Coronary artery (tissue), 2 donors: ENCODE measurements at regions not wholly inside any gene's neighbourhood (a gene's known extent, or its start where the extent isn't known, plus 50 kb on each side); places are given as distances from the start of the nearest gene placed in this dataset.

Experiments
- DNase-seq: peaks from one replicate; pipeline ENCODE4 v3.0.0-alpha.2; 2017; ENCODE audit warnings: low spot score
- H3K27ac ChIP-seq, 2 donors: fragments of 200-600 bp; sonication (generic); one replicate each; pipeline ENCODE4 v1.5.1; 2016 to 2019
- H3K4me3 ChIP-seq: fragments of 200-600 bp; sonication (generic); 2 replicates; pipeline ENCODE4 v1.5.1; 2016; ENCODE audit warnings: mild to moderate bottlenecking, moderate library complexity
- TF ChIP-seq, protein P1 (sequence below): fragments of 200-600 bp; sonication (generic); IDR thresholded peaks from one replicate; pipeline ENCODE4 v1.5.1; 2019; ENCODE audit warnings: antibody characterized with exemption

DNA sequence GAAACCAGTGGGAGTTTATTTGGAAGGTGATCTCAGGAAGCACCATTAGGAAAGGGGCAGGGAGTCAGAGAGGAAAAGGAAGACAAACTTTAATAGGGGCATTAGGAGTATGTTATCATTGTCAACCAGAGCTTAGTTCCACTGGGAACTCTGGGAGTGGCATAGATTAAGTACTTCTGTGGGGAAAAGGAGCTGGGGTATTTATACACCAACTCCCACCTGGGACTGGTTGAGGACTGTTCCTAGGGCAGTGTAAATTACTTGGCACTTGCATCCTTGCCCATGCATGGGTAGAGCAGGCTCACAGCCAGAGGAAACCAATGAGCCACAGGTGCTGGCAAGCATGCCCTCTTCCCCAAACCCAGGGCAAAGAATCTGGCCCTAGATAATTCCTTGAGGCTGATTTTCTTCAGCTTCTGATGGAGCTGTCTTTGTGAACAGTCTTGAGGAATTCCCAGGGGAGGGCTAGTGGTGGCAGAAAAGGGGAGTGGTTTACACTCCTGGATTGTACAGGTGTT, 541.2 kb downstream of the MIAT start:
- no peak overlapping the region for H3K27ac ChIP-seq
- DNase-seq = no peak
- TF ChIP-seq, protein P1, sequence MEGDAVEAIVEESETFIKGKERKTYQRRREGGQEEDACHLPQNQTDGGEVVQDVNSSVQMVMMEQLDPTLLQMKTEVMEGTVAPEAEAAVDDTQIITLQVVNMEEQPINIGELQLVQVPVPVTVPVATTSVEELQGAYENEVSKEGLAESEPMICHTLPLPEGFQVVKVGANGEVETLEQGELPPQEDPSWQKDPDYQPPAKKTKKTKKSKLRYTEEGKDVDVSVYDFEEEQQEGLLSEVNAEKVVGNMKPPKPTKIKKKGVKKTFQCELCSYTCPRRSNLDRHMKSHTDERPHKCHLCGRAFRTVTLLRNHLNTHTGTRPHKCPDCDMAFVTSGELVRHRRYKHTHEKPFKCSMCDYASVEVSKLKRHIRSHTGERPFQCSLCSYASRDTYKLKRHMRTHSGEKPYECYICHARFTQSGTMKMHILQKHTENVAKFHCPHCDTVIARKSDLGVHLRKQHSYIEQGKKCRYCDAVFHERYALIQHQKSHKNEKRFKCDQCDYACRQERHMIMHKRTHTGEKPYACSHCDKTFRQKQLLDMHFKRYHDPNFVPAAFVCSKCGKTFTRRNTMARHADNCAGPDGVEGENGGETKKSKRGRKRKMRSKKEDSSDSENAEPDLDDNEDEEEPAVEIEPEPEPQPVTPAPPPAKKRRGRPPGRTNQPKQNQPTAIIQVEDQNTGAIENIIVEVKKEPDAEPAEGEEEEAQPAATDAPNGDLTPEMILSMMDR = no peak
- H3K4me3 ChIP-seq = no peak overlapping the region

DNA sequence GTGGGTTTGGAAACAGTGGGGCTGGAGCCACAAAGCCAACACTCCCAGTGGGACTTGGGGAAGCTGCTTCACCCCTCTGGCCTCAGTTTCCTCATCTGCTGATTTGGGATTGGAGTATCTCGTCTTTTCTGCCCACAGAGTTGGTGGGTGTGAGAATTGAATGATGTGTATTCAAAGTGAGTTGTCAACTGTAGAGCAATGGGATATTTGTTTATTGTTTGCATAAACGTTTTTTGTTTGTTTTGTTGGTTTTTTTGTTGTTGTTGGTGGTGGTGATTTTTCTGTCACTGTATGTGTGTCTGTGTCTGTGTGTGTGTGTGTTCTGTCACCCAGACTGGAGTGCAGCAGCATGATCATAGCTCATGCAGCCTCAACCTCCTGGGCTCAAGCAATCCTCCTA, 542.0 kb downstream of the MIAT start:
- TF ChIP-seq, protein P1 = no peak
- H3K4me3 ChIP-seq = no peak overlapping the region
- no peak for DNase-seq

DNA sequence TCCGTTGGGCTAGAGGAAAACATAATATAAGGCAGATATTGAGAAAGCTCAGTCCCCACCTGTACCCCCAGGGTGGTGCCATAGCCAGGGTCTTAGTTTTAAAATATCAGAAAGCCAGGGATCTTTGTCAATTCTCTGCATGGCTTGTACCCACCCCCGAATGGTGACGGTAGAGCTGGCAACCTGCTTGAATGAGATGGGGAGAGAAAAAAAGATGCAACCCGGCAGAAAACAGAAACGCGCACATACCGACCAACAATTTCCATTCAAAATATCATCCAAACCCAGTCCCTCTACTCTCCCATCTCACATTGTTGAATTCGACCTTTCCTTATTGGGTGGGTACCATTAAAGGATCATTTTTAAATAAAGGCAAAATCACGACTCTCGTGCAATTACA, 543.9 kb downstream of the MIAT start:
- no peak for DNase-seq
- no peak overlapping the region for H3K27ac ChIP-seq
- H3K4me3 ChIP-seq = no peak overlapping the region
- TF ChIP-seq, protein P1 = no peak

More for the DNA sequence above, 542.0 kb downstream of the MIAT start:
- H3K27ac ChIP-seq = no peak overlapping the region

DNA sequence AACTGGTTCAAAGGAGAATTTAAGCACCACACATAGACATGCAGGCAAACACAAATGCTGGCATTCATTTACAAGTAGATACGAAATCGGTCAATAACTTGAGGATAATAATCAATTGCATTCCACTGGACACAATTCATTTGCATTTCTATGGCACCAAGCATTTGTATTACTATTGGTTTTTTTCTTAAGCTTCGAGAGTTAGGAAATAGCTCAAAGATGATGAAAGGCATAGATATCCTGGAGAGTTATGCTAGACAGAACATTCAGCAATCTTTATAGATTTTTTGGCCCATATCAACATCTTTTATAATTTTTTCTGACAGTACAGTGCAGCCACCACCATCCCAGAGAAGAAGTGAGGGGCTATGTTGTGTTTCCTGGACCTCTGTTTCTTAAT, 544.4 kb downstream of the MIAT start:
- no peak for DNase-seq
- Histone ChIP-seq H3K27ac (no peak overlapping the region), H3K4me3 (no peak overlapping the region)
- TF ChIP-seq, protein P1 = no peak

DNA sequence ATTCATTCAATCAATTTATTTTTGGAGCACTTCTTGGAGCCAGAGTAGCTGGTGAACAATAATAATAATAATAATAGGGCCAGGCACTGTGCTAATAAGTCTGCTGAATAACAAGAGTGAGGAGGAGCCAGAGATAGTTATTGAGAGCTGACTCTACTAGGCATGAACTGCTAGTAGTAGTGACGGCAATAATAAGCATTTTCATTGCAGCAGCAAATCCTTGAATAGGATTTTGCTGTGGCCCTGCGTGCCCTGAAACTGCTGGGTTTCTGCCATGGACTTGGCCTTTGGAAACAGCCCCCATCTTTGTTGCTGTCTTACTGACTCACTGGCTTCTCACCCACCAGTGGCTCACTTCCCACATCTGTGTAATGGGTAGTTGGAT, 545.9 kb downstream of the MIAT start:
- Histone ChIP-seq H3K27ac (peak overlapping the region in 1 of 2 donors; percentile 84), H3K4me3 (peak overlapping the region; percentile 59)
- TF ChIP-seq, protein P1 = no peak
- no peak for DNase-seq

DNA sequence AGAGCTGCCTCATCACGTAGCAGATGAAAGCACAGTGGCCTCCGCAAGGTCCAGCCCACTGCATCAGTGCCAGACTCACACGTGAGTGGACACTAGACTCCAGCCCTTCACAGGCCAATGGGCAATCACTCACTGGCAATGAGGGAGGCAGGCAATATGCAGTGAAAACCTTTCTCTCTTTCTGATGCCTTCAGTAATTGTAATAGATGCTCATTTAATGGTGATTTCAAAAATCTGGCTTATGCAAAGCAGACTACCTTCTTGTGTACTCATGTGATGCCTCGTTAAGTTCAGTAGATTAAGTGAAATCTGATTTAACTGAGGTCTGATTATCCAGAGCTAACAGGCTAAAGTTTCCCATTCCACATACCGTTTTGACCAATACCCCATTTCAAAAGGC, 546.9 kb downstream of the MIAT start:
- Histone ChIP-seq H3K27ac (no peak overlapping the region), H3K4me3 (no peak overlapping the region)
- no peak for DNase-seq
- TF ChIP-seq, protein P1 = no peak

DNA sequence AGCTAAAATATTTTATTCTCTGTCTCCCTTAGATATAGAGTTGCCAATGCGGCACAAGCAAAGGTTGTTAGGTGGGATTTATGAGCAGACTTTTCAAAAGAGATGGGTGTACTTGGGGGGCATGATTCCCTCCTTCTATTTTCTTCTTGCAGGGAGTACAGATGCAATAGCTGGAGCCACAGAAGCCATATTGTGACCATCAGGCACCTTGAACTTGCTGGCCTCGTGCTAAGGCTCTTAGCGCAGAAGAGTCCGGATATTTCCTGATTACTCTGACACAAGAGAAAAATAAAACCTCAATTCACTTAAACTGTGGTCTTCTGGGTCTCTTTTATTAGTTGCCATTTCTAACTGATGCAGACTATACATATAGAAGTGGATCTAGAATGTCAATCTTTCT, 547.4 kb downstream of the MIAT start:
- DNase-seq = peak; percentile 11
- Histone ChIP-seq H3K27ac (no peak overlapping the region), H3K4me3 (no peak overlapping the region)
- TF ChIP-seq, protein P1 = no peak
